Esophagus muscularis mucosa (tissue), 3 donors: ENCODE measurements at regions not wholly inside any gene's neighbourhood (a gene's known extent, or its start where the extent isn't known, plus 50 kb on each side); places are given as distances from the start of the nearest gene placed in this dataset.

Experiments used
- CTCF ChIP-seq, 3 experiments: fragments of 200-600 bp in 2 of 3; fragments of 450-650 bp in 1 of 3; sonication (generic) in 2 of 3; IDR thresholded peaks; one replicate each; pipeline ENCODE4 v1.5.1; 2017 to 2019; ENCODE audit warnings: antibody characterized with exemption in 3 of 3, mild to moderate bottlenecking in 2 of 3, moderate library complexity in 1 of 3
- POLR2A ChIP-seq: fragments of 450-650 bp; IDR thresholded peaks from one replicate; pipeline ENCODE4 v1.6.1; 2017; ENCODE audit warnings: antibody characterized with exemption, moderate library complexity, mild to moderate bottlenecking, low read depth
- POLR2AphosphoS5 ChIP-seq, 2 donors: sonication (generic); formaldehyde crosslinking; IDR thresholded peaks; one replicate each; pipeline ENCODE4 v1.6.1; 2017; ENCODE audit warnings: antibody characterized with exemption in 2 of 2

GRCh38 chr2:382728-383022 lies 94.8 kb upstream of the ALKAL2 start:
- no peak for TF ChIP-seq CTCF (IDR thresholded peaks at IDR 0.05)
- TF ChIP-seq POLR2AphosphoS5 (IDR thresholded peaks at IDR 0.05): no peak
- no peak for TF ChIP-seq POLR2A
